GM12865 (cell line): ENCODE measurements at regions not wholly inside any gene's neighbourhood (a gene's known extent, or its start where the extent isn't known, plus 50 kb on each side); places are given as distances from the start of the nearest gene placed in this dataset.

Experiments
- DNase-seq: peaks from one replicate; pipeline ENCODE4 v3.0.0; 2010; ENCODE audit warnings: low read depth
- H3K4me3 ChIP-seq: 2 replicates; pipeline ENCODE4 v1.5.1; 2011; ENCODE audit warnings: mild to moderate bottlenecking, low read depth, low read length, control low read depth
- CTCF ChIP-seq: IDR thresholded peaks from 2 replicates; pipeline ENCODE4 v1.5.1; 2011; ENCODE audit warnings: low read length, control low read depth, low read depth, inconsistent platforms; ENCODE audit not compliant: insufficient read depth; ENCODE audit errors: missing control alignments

- DNase-seq = no peak
- no peak overlapping the region for H3K4me3 ChIP-seq
- TF ChIP-seq CTCF = no peak
Measured at GRCh38 chr14:98867146-98867545, 404.9 kb downstream of the BCL11B start.

- no peak for TF ChIP-seq CTCF
- H3K4me3 ChIP-seq = no peak overlapping the region
- no peak for DNase-seq
Measured at GRCh38 chr14:98867726-98868125, 404.3 kb downstream of the BCL11B start.

GRCh38 chr14:98868866-98869265, 403.1 kb downstream of the BCL11B start:
- no peak for TF ChIP-seq CTCF
- DNase-seq = no peak
- H3K4me3 ChIP-seq = no peak overlapping the region

- DNase-seq = no peak
- no peak for TF ChIP-seq CTCF
- H3K4me3 ChIP-seq = no peak overlapping the region
Measured at GRCh38 chr14:98871796-98872195, 400.2 kb downstream of the BCL11B start.

GRCh38 chr14:98877065-98877464, 394.9 kb downstream of the BCL11B start:
- TF ChIP-seq CTCF = no peak
- no peak overlapping the region for H3K4me3 ChIP-seq
- DNase-seq = no peak

GRCh38 chr14:98878282-98878681, 393.7 kb downstream of the BCL11B start:
- H3K4me3 ChIP-seq = no peak overlapping the region
- no peak for TF ChIP-seq CTCF
- DNase-seq = no peak

- no peak for DNase-seq
- no peak for TF ChIP-seq CTCF
Measured at GRCh38 chr14:98886982-98887381, 385.0 kb downstream of the BCL11B start.

More at GRCh38 chr14:98886982-98887381, 385.0 kb downstream of the BCL11B start:
- H3K4me3 ChIP-seq = no peak overlapping the region
